HepG2 (cell line): ENCODE measurements at regions not wholly inside any gene's neighbourhood (a gene's known extent, or its start where the extent isn't known, plus 50 kb on each side); places are given as distances from the start of the nearest gene placed in this dataset.

Experiments
- ATAC-seq: fragments of 200-7000 bp; cut with Tn5 transposase; 3 replicates; pipeline ENCODE4 v1.9.1; 2020; ENCODE audit warnings: mild to moderate bottlenecking, moderate library complexity
- BruUV-seq: library from RNA; stranded (reverse); fragments of 400-500 nt; replicated peaks from 2 replicates; lab custom pipeline; 2021; lab: Mats Ljungman, UMichigan
- CTCF ChIA-PET: fragments of 300-600 bp; formaldehyde crosslinking; extraction: SDS; loops from one replicate; lab custom pipeline; 2021; ENCODE audit warnings: low total read pairs, inconsistent platforms, low intra/inter-chr PET ratio; lab: Yijun Ruan, JAX
- POLR2A ChIA-PET: fragments of 350-600 bp; sonication (Branson Sonifier 250); formaldehyde crosslinking; loops from one replicate; lab custom pipeline; 2020; ENCODE audit warnings: antibody characterized with exemption, inconsistent platforms; lab: Yijun Ruan, JAX
- DNase-seq: peaks from one replicate; pipeline ENCODE4 v3.0.0-alpha.2; 2015; ENCODE audit warnings: low spot score
- FAIRE-seq: peaks from 3 replicates; lab custom pipeline; 2011; peaks lifted over from hg19 to GRCh38; lab: Jason Lieb, UNC
- H2AFZ ChIP-seq: one replicate; pipeline ENCODE4 v1.6.1; 2011; ENCODE audit warnings: low read length, inconsistent platforms
- H3K27ac ChIP-seq: fragments of 300-600 bp; 3 replicates; pipeline ENCODE4 v1.8.0; 2011; ENCODE audit warnings: mixed run types, mild to moderate bottlenecking, mixed read lengths, low read length, inconsistent platforms; ENCODE audit not compliant: insufficient read depth; ENCODE audit errors: extremely low read length
- H3K27me3 ChIP-seq, 2 experiments: fragments of 200-600 bp in 1 of 2; 2 replicates in 1 of 2; 3 replicates in 1 of 2; pipeline versions ENCODE4 v1.6.0 to v1.8.0; 2011; ENCODE audit warnings: low read length in 2 of 2, mild to moderate bottlenecking in 2 of 2, moderate library complexity in 2 of 2, inconsistent platforms in 1 of 2; ENCODE audit not compliant: insufficient read depth in 2 of 2, control insufficient read depth in 1 of 2
- H3K36me3 ChIP-seq, 2 experiments: fragments of 200-600 bp in 1 of 2; replicated peaks in 1 of 2; 2 replicates in 1 of 2; 3 replicates in 1 of 2; pipeline versions ENCODE4 v1.5.1 to v1.8.0; 2011; ENCODE audit warnings: low read length in 2 of 2, inconsistent platforms in 1 of 2; ENCODE audit not compliant: insufficient read depth in 2 of 2, control insufficient read depth in 1 of 2
- H3K4me1 ChIP-seq: 2 replicates; pipeline ENCODE4 v1.5.1; 2012; ENCODE audit warnings: low read length, inconsistent platforms; ENCODE audit not compliant: insufficient read depth
- H3K4me2 ChIP-seq: 2 replicates; pipeline ENCODE4 v1.6.0; 2011; ENCODE audit warnings: low read depth, low read length, inconsistent platforms
- H3K4me3 ChIP-seq, 3 experiments: fragments of 200-600 bp in 1 of 3; sonication (generic), shearing (Covaris generic) in 1 of 3; replicated peaks in 1 of 3; 2 replicates each; pipeline ENCODE4 v1.5.1; 2011 to 2016; ENCODE audit warnings: low read length in 3 of 3, inconsistent platforms in 2 of 3, low read depth in 2 of 3, mild to moderate bottlenecking in 2 of 3, control low read depth in 1 of 3, mixed read lengths in 1 of 3; ENCODE audit not compliant: insufficient read depth in 1 of 3
- H3K79me2 ChIP-seq: one replicate; pipeline ENCODE4 v1.6.1; 2011; ENCODE audit warnings: low read length, inconsistent platforms; ENCODE audit not compliant: insufficient read depth
- H3K9ac ChIP-seq: 2 replicates; pipeline ENCODE4 v1.6.0; 2011; ENCODE audit warnings: mild to moderate bottlenecking, low read depth, low read length, inconsistent platforms; ENCODE audit not compliant: insufficient read depth
- H3K9me3 ChIP-seq: 2 replicates; pipeline ENCODE4 v1.5.1; 2012; ENCODE audit warnings: mild to moderate bottlenecking, low read length
- H4K20me1 ChIP-seq: 2 replicates; pipeline ENCODE4 v1.6.0; 2011; ENCODE audit warnings: inconsistent platforms, mild to moderate bottlenecking, low read length, moderate library complexity; ENCODE audit not compliant: insufficient read depth
- ARHGAP35 ChIP-seq: sonication (generic); formaldehyde crosslinking; IDR thresholded peaks from 2 replicates; pipeline ENCODE4 v1.9.0; 2022; ENCODE audit warnings: mild to moderate bottlenecking, inconsistent platforms, moderate library complexity, missing genetic modification reagents, borderline replicate concordance
- CENPT ChIP-seq: sonication (generic); formaldehyde crosslinking; IDR thresholded peaks from 2 replicates; pipeline ENCODE4 v1.8.0; 2022; ENCODE audit warnings: low read depth, mild to moderate bottlenecking, moderate library complexity, missing genetic modification reagents
- ERF ChIP-seq: IDR thresholded peaks from 2 replicates; pipeline ENCODE4 v1.6.1; 2018; ENCODE audit warnings: missing biosample characterization, missing genetic modification reagents
- KLF6 ChIP-seq: IDR thresholded peaks from 2 replicates; pipeline ENCODE4 v1.8.0; 2016; ENCODE audit warnings: missing biosample characterization, missing genetic modification reagents
- MAZ ChIP-seq, 2 experiments: sonication (generic) in 1 of 2; formaldehyde crosslinking in 1 of 2; IDR thresholded peaks; 2 replicates each; pipeline versions ENCODE4 v1.5.0 to v1.6.1; 2012 to 2020; ENCODE audit warnings: low read depth in 2 of 2, mild to moderate bottlenecking in 2 of 2, borderline replicate concordance in 1 of 2, improper control_type of control experiment in 1 of 2, low read length in 1 of 2, missing genetic modification reagents in 1 of 2, moderate library complexity in 1 of 2
- ZNF460 ChIP-seq: sonication (generic); formaldehyde crosslinking; IDR thresholded peaks from 2 replicates; pipeline ENCODE4 v1.5.1; 2020; ENCODE audit warnings: missing genetic modification reagents, mild to moderate bottlenecking, borderline replicate concordance
- ZNF780A ChIP-seq: sonication (generic); formaldehyde crosslinking; IDR thresholded peaks from 2 replicates; pipeline ENCODE4 v1.8.0; 2022; ENCODE audit warnings: mild to moderate bottlenecking, missing genetic modification reagents, moderate library complexity
- WGBS: methylation state at CpG from one replicate; pipeline ENCODE4 v1.1.6; 2017; ENCODE audit warnings: low lambda C conversion rate; 5-methylcytosine and 5-hydroxymethylcytosine counted together
- in situ Hi-C: cut with HindIII; loops from 2 replicates; pipeline ENCODE4 v1.10.0; 2017; ENCODE audit warnings: low pct_unique_long_range_greater_than_20kb; ENCODE audit not compliant: extremely low pct_ligation_motif_present
- intact Hi-C: fragments of 100-400 bp; cut with micrococcal nuclease; formaldehyde crosslinking; loops from one replicate; pipeline ENCODE4 v1.10.0; 2022; ENCODE audit not compliant: unreplicated experiment
- TF ChIP-seq, protein P1 (sequence below): sonication (generic); formaldehyde crosslinking; IDR thresholded peaks from 2 replicates; pipeline ENCODE4 v1.9.0; 2021; ENCODE audit warnings: missing genetic modification reagents, borderline replicate concordance
- TF ChIP-seq, protein P2 (sequence below): sonication (generic); formaldehyde crosslinking; IDR thresholded peaks from 2 replicates; pipeline ENCODE4 v1.4.0; 2020; ENCODE audit warnings: missing genetic modification reagents, borderline replicate concordance

DNA sequence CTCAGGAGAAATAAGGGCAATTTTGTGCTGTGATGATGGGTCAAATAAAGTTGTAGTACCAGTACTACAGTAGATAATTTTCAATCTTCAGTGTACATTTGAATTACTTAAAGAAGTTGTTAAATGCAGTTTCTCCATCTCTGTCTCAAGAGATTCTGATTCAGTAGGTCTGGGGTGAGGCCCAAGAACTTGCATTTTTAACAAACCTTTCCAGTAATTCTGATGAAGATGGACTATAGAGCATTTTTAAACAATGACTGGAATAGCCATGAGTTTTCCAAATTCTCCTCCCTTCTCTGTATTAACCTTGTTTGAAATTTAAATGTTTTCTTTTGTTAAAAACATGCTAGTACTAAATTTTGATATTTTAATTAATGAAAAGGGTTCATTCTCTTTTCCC is 127.0 kb upstream of the CD96 start:
- BruUV-seq: no TSS peak
- CTCF ChIA-PET: no interaction called here
- Histone ChIP-seq H3K9me3 (no peaks in the 10 kb centered on the region), H3K79me2 (no peaks in the 10 kb centered on the region), H3K27me3 (no peaks in the 10 kb centered on the region), H3K27ac (no peak overlapping the region), H3K4me1 (no peaks in the 10 kb centered on the region), H3K9ac (no peak overlapping the region), H3K36me3 (no peaks in the 10 kb centered on the region), H4K20me1 (no peaks in the 10 kb centered on the region), H3K4me2 (no peak overlapping the region), H2AFZ (no peak overlapping the region), H3K4me3 (no peak overlapping the region)
- in situ Hi-C loops (no loop called here), intact Hi-C loops (no loop called here)
- TF ChIP-seq ARHGAP35 (CRISPR knock-in tag) (no peak), ZNF780A (no peak), KLF6 (no peak), MAZ (IDR thresholded peaks at IDR 0.05; ENCODE audit: borderline replicate concordance, low read depth, low read length) (no peak), MAZ (CRISPR knock-in tag; IDR thresholded peaks at IDR 0.05; ENCODE audit: low read depth) (no peak), CENPT (CRISPR knock-in tag) (no peak)
- DNase-seq (no peak), FAIRE-seq (no peak), ATAC-seq (no peak)
- POLR2A ChIA-PET: no interaction called here

- H3K4me2 ChIP-seq: no peak overlapping the region
- H3K79me2 ChIP-seq: no peaks in the 10 kb centered on the region
- DNase-seq: no peak
- no peak overlapping the region for H3K4me3 ChIP-seq
- in situ Hi-C loops: no loop called here
- CTCF ChIA-PET: no interaction called here
- no peak for FAIRE-seq
- TF ChIP-seq, protein P1, sequence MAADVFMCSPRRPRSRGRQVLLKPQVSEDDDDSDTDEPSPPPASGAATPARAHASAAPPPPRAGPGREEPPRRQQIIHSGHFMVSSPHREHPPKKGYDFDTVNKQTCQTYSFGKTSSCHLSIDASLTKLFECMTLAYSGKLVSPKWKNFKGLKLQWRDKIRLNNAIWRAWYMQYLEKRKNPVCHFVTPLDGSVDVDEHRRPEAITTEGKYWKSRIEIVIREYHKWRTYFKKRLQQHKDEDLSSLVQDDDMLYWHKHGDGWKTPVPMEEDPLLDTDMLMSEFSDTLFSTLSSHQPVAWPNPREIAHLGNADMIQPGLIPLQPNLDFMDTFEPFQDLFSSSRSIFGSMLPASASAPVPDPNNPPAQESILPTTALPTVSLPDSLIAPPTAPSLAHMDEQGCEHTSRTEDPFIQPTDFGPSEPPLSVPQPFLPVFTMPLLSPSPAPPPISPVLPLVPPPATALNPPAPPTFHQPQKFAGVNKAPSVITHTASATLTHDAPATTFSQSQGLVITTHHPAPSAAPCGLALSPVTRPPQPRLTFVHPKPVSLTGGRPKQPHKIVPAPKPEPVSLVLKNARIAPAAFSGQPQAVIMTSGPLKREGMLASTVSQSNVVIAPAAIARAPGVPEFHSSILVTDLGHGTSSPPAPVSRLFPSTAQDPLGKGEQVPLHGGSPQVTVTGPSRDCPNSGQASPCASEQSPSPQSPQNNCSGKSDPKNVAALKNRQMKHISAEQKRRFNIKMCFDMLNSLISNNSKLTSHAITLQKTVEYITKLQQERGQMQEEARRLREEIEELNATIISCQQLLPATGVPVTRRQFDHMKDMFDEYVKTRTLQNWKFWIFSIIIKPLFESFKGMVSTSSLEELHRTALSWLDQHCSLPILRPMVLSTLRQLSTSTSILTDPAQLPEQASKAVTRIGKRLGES: no peak
- TF ChIP-seq ERF (CRISPR knock-in tag) (no peak), ZNF460 (no peak)
- TF ChIP-seq, protein P2, sequence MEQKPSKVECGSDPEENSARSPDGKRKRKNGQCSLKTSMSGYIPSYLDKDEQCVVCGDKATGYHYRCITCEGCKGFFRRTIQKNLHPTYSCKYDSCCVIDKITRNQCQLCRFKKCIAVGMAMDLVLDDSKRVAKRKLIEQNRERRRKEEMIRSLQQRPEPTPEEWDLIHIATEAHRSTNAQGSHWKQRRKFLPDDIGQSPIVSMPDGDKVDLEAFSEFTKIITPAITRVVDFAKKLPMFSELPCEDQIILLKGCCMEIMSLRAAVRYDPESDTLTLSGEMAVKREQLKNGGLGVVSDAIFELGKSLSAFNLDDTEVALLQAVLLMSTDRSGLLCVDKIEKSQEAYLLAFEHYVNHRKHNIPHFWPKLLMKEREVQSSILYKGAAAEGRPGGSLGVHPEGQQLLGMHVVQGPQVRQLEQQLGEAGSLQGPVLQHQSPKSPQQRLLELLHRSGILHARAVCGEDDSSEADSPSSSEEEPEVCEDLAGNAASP (CRISPR knock-in tag): no peak
- TF ChIP-seq, all 625 proteins: peak for 0
- WGBS: 0% methylated on average over 1 of the region's 1 CpG
- Histone ChIP-seq H3K9me3 (no peaks in the 10 kb centered on the region), H3K27ac (no peak overlapping the region), H3K27me3 (no peaks in the 10 kb centered on the region), H4K20me1 (no peaks in the 10 kb centered on the region), H3K4me1 (no peaks in the 10 kb centered on the region), H3K9ac (no peak overlapping the region), H2AFZ (no peak overlapping the region), H3K36me3 (no peaks in the 10 kb centered on the region)
- BruUV-seq: no TSS peak
- intact Hi-C loops: no loop called here
- ATAC-seq: no peak
- POLR2A ChIA-PET: no interaction called here
These were observed 123.6 kb upstream of the CD96 start for GRCh38 chr3:111418391-111418790.
